NCI-H2171 treated with DMSO at 0.1 percent for 48 hours (cell line): ENCODE measurements at regions not wholly inside any gene's neighbourhood (a gene's known extent, or its start where the extent isn't known, plus 50 kb on each side); places are given as distances from the start of the nearest gene placed in this dataset.

Source experiments
- DNase-seq: peaks from one replicate; lab custom pipeline; 2025; lab: John Stamatoyannopoulos, UW

GRCh38 chr4:85398276-85398675, 76.7 kb upstream of the ARHGAP24 start:
- DNase-seq: no peak

DNA sequence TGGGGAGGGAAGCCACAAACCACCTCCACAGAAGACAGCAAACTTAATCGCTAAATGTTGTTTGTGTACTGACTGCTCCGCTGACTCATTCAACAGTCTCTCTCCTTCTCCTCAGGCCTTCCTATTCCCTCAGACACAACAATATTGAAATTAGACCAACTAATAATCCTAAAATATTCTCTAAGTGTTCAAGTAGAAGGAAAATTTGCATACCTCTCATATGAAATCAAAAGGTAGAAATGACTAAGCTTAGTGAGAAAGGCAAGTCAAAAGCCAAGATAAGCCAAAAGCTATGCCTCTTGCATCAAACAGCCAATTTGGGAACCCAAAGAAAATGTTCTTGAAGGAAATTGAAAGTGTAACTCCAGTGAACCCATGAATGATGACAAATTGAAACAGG, 75.7 kb upstream of the ARHGAP24 start:
- DNase-seq: no peak

DNA sequence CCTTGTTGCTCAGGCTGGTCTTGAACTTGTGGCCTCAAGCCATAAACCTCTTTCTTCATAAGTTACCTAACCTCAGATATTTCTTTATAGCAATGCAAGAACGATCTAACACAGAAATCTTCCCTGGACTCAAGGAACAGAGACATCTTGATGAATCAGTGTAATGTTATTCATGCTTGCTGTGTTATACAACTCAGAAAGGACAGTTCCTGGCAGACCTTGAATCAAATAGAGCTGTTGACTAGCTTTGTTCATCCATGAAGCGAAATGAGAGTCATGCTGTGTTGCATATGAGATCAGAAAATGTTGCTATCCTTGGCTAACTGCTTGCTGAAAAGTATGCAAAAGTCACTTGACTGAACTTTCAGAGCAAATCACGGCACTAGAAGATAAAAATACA, 72.6 kb upstream of the ARHGAP24 start:
- DNase-seq: no peak

GRCh38 chr4:85406185-85406584, 68.8 kb upstream of the ARHGAP24 start:
- no peak for DNase-seq

- DNase-seq: no peak
Observed at GRCh38 chr4:85407546-85407945, 67.4 kb upstream of the ARHGAP24 start.

- DNase-seq: no peak
Observed at GRCh38 chr4:85408301-85408700, 66.6 kb upstream of the ARHGAP24 start.

DNA sequence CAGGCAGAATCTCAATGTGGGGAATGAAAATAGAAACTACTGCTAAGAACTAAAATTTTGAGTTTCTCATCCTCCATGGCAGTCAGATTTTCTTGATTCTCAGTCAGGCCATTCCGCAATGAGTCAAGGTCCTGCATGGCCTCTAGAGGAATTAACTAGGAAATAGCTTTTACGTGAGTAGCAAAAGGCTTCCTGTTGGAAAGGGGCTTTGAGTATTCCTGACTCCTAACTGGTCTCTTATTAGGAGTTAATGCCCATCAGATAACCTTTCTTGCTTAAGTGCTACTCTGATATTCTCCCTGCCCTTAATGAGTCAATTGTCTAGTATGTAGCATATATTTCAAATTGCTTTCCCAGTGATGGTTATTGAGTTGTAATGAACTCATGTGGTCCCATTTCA, 65.7 kb upstream of the ARHGAP24 start:
- DNase-seq: no peak

DNA sequence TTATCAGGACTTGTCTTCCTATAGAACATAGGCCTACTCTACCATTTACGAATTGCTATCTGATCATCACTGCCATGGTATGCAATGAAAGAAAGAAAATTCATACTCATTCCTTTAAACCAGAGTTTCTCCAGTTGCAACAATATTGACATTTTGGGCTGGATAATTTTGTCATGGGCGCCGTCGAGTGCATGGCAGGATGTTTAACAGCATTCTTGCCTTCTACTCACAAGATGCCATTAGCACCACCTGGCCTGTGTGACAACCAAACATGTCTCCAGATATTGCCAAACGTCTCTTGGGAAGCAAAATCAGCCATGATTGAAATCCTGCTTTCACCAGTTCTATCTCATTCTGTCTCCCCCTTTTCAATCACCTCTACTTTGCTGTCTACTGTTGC, 63.6 kb upstream of the ARHGAP24 start:
- DNase-seq: no peak

- no peak for DNase-seq
Observed at GRCh38 chr4:85414972-85415371, 60.0 kb upstream of the ARHGAP24 start.

- no peak for DNase-seq
Observed at GRCh38 chr4:85416094-85416493, 58.9 kb upstream of the ARHGAP24 start.

GRCh38 chr4:85419103-85419502, 55.8 kb upstream of the ARHGAP24 start:
- no peak for DNase-seq

DNA sequence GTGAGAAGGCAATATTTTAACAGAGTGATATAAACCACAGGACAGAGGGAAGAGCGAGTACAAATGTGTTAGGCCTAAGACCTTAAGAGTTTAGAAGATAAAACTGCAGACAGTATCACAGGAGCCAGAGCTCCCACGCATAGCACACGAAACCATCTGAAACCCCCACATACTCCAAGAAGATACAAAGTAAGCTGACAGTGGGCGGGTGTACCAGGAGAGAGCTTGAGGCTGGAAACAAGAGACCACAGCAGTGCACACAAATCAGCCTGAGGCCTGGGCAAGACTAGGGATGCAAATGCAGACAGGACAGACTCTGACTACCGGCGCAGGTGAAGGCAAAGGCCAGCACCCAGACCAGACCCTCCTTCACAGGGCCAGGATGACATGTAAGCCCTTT, 54.1 kb upstream of the ARHGAP24 start:
- DNase-seq: no peak

GRCh38 chr4:85423431-85423830, 51.5 kb upstream of the ARHGAP24 start:
- DNase-seq: peak; percentile 33
